GM18502 (cell line): ENCODE measurements at regions not wholly inside any gene's neighbourhood (a gene's known extent, or its start where the extent isn't known, plus 50 kb on each side); places are given as distances from the start of the nearest gene placed in this dataset.

Experiments
- ATAC-seq: cut with Tn5 transposase; IDR thresholded peaks from one replicate; pipeline ENCODE4 v1.9.1; 2021; ENCODE audit warnings: mild to moderate bottlenecking; ENCODE audit not compliant: unreplicated experiment, poor library complexity

DNA sequence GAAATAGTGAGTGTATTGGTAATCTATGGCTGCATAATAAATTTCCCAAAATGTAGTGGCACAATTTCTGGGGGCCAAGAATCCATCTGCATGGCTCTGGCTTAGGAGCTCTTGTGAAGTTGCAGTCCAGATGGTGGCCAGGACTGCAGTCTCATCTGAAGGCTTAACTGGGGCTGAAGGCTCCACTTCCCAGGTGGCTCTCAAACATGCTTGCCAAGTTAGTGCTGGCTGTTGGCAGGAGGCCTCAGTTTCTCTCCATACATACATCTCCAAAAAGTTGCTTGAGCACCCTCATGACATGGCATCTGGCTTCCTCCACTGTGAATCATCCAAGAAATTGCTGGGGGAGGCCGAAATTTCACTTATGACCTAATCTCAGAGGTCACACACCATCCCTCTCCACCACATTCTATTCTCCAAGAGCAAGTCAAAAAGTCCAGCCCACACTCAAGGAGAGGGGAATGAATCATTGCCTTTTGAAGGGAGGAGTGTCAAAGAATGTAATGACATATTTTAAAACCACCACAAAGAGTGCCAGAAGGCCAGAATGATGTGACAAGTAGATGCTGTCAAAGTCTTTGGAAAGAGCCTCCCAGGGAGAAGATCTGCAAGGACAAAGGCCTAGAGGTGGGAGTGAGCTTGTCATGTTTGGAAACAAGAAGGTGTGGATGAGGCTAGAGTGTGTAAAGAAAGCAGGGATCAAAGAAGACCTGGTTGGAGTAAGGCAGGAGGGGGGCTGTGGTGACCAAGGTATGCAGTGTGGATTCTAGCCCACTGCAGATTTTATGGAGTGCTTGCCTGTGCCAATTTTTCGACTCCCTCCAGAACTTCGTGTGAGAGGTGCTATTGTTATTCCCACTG, 566.2 kb downstream of the MIAT start:
- no peak for ATAC-seq

DNA sequence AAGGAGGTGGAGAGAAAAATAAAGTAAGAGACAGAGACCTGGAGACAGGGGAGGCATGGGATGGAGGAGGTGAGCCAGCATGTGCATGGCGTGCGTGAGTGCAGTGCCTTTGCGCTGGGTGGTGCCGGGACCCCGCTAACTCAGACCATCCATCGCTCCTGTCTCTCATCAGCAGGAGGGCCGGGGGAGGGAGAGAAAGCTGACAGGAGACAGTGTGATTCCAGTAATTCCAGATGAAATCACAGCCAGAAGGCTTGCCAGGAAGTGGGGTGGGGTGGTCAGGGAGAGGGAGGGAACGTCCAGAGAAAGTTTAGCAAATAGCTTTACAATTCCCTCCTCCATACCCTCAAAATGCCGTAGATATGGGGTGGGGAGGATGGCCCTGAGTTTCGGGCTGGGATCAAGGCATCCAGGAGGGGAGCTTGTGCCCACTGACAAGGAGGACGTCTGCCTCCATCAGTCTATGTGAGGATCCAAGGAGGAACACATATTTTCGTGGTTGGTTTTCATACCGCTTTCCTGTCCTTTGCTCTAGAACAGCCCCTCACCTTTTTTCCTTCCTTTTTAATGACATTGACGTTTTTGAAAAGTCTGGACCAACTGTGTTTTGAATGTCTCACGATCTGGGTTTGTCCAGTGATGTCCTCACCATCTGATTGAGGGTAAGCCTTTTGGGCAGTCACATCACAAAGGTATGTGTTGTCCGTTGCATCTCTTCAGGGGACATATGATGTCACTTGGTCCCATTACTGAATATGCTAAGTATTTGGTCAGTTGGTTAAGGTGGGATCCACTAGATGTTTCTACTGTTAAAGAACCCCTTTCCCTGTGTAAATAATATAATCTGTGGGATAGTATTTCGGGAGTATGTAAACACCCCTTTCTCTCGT, 567.3 kb downstream of the MIAT start:
- no peak for ATAC-seq

DNA sequence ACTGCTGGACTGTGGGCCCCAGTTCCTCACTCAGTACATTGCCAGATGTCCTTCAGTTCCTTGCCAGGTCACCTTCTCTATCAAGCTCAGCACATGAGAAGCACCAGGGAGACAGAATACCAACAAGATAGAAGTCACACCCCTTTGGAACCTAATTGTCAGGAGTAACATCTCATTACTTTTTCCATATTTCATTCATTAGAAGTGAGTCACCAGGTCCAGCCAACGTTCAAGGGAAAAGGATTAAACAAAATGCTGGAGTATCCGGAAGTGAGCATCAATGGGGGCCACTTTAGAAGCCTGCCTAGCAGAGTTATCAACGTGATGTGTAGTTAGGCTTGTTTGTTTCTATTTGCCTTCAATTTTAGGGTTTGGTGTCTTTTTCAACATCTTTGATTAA, 569.3 kb downstream of the MIAT start:
- no peak for ATAC-seq

DNA sequence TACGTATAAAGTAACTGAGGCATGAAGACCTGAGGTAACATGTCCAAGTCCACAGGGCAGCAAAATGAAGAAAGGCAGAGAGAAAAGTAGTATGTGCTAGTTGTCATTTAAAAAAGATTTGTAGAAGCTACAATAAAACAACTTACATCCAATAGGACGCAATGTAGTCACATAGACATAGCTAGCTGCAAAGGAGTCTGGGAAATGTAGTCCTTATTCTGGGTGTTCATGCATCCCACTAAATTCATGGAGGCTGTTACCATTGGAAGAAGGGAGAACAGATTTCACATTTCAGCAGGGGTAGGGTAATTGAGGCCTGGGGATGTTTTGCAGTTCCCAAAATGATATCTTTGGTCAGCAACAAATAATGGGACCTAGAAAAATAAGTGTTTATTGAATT, 571.4 kb downstream of the MIAT start:
- no peak for ATAC-seq

DNA sequence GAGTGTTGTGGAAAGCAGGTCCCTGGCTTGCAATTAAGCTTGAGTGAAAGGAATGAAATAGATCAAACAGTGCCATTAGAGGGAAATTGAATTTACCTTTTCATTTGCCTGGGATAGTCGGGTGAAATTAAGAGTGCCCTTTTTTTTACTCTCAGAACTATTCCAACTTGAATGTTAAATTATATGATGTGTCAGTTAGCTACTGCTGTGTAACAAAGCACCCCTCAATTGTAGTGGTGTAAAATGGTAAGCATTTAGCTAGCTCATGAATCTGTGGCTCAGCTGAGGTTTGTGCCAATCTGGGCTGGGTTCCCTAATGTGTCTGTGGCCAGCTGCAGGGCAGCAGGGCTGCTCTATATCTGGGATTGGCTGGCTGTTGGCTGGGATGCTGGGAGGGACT, 571.4 kb downstream of the MN1 start:
- ATAC-seq: no peak

DNA sequence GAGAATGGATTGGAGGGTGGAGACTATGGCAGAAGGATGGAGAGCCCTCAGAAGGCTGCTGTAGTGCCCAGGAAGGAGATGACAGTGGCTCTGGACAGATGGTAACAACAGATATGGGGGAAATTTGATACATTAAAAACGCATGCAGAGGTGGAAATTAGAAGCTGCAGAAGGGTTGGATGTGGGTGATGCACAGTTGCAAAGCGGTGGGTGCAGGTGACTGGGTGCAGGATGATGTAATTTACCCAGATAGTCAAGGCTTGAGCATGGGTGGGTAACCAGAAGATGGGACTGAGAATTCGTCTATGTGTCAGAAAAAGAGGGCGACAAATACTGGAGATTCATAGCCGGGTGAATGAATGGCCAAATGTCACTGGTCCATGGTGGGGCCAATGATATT, 570.3 kb downstream of the MN1 start:
- ATAC-seq: no peak

DNA sequence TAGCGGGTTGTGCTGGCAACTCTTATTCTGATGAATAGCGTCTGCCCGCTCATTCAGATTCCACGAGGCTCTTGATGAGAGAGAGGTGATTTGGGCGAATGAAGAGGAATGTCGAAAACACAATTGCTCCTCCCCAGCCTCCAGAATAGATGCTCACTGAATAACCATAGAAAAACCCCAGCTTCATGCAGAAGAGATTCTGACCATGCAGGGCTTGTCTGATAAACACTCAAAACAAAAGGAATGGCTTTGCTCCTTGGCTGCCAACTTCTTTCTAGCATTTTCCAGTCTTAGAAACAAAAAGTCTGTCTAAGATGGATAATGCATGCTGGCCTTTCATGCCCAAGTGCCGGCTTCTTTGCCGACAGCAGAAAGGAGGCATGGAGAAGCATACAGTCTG, 569.5 kb downstream of the MN1 start:
- ATAC-seq: no peak

DNA sequence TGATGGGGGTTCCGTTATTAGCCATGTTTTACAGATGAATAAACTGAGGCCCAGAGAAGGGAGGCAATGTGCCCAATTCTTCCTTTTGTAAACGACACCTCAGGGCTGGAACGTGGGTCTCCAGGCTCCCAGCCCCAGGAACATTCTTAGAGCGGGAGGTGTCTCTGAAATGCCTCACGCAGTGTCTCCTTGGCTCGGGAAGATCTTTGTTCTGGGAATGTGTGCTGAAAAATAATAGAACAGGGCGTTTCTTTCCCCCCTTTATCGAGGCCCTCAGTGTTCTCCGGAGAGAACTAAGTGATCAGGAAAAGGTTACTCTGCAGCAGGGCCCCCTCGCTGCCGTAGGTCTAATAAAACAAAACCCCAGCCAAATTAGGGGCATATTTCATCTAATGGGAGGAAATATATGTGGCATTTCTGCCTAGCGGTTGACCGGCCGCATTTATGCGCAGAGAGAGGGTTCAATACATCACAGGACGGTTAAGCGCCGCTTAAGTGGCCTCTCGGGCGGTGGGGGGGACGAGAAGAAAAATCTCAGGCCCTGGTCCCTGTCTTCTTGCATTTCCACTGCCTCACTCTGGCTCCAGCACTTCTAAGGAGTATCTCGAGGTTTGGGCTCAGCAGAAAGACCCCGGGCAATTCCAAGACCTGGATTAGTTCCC, 564.3 kb downstream of the MN1 start:
- ATAC-seq: no peak

DNA sequence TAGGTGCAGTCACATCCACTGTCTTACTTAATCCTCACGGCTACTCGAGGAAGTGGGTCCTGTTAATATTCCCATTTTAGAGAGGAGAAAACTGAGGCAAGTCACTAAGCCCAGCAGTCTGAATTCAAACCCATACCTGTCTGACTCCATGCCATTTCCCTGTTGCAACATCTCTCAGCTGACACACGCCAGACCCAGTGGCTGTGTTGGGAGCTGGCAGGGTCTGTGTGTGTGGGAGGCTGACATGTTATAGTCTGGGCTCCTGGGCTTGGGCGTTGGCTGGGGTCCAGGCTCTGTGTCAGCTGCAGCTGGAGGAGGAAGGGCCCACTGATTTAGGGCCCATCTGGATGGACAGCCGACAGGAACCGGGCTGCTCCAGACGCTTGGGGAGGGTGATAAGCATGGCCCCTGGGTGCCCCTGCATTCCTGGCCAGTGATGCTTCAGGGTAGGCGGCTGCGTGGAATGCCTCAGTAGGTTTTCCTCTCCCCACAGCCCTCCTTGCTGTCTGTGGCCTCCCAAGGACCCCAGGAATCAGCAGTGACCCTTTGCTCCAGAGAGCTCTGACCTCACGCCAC, 562.5 kb downstream of the MN1 start:
- no peak for ATAC-seq

DNA sequence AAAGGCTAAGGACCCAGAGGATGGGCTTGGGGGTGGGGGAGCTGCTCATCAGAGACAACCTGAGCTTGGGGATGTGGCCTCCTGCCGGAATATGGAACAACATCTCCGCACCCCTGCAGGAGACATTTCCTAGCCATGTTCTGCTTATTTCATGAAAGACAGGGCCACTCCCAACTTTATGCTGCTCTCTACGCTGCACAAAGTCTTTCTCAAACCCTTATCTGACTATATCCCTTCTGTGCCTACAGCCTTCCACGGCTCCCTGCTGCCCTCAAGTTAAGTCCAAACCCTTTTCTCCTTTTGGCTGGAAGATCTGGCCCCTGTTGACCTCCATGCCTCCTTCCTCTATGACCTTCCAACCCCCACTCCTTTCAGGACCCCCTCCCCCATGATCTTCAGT, 562.0 kb downstream of the MN1 start:
- ATAC-seq: no peak

DNA sequence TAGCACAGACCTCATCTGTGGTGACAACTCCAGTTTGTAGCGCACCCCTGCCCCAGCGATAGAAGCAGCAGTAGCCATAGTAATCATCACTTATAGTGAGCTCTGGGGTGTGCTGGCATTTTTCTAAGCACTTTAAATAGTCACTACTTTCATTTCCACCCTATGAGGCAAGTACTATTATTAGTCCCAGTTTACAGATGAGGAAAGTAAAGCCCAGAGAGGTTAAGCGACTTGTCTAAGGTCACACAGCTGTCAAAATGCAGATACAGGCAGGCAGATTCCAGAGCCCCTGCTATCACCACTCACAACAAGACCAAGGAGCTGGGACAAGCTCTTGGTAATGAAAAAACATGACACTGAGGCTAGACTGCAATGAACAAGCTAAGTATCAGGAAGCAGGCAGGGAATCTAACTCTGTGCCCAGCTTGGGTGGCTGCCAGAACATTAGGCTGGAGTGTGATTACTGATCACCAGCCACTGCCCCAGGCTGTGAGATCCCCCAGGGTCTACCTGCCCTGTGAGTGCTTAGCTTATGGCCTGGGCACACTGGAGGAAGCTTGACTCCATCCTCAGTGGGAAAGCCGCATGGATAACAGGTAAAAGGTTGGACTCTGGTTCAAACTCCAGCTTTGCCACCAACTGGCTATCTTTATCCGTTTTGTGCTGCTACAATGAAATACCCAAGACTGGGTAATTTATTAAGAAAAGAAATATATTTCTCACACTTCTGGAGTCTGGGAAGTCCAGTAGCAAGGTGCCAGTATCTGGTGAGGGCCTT, 561.1 kb downstream of the MN1 start:
- ATAC-seq: no peak

DNA sequence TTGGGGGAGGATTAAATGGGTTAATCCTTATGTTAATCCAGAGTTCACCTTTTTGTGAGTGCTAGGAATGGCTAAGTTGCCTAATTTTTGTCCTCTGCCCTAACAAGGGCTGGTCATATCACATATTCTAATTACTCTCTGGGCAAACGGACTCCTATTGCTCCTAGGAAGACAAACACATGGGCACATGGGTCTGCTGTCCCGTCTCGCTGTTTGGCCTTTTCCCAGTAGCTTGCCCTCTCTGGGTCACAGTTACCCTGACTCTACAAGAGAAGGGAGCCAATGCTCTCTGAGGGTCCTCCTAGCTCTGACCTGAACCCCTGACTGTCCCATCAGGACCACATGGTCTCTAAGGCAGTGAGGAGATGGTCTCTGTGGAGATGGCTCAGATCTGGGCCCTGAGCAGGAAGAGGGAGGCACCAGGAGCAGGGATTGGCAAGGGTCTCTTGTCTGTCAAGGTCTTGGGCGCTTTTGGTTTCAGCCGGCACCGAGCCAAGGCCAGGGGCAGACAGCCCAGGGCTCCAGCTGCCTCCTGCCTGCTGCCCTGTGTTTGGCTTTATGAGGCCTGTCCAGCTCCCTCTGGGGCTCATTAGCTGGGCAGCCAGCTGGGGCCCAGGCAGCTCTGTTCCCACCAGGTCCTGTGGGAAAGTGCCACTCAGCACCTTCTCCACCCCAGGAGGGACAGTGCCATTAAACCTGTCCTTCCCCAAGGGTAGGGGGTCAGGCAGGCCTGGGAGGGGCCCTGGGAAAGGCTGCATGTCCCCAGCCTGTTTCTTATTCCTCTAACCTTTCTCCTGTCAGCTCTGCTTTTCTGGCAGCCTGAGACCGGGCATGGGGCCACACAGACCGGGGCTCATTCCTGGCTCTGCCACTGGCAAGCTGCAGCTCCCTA, 559.9 kb downstream of the MN1 start:
- no peak for ATAC-seq

DNA sequence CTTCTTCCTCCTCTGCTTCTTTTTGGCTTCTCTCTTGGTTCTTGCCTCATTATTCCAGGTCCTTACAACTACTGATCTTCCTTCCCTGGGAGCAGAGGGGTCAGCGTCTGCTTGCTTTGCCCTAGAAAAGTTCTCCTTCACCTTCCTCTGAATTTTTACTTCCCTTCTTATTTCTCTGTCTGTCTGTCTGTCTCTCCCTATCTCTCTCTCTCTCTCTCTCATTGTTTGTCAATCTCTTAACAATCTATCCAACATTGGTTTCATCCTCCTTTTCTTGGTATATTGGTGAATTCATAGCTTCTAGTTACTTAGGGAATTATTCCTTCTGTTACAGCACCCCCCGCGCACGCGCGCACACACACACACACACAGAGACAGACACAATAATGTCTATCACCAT, 559.1 kb downstream of the MN1 start:
- ATAC-seq: no peak

DNA sequence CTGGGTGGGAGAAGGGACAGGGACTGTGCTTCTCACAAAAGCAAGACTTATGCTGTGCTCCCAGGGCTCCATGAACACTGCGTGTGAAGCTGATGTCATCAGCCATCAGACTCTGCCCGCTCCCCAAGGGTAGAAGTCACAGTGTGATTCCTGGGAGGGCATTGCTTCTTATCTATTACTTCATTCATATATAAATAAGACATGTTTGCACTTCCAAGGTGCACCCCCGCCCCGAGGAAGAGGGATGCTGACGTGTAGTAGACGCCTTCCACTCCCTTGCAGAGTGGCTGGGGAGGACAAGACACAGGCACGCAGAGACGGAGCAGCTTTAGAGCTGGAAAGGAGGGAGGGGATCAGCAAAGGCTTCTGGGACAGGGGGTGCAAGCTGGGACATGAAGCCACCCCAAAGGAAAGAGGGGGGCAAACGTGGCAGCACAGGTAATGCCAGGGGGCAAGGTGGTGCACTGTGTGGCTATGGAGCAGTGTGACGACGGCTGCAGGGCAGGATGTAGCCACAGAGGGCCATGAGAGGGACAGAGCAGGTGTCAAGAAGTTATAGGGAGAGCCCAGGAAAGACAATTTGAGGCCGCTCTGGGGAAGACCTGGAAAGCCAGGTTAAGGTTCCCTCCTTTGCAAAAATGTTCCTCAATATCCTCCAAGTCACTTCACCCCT, 558.5 kb downstream of the MN1 start:
- ATAC-seq: no peak

DNA sequence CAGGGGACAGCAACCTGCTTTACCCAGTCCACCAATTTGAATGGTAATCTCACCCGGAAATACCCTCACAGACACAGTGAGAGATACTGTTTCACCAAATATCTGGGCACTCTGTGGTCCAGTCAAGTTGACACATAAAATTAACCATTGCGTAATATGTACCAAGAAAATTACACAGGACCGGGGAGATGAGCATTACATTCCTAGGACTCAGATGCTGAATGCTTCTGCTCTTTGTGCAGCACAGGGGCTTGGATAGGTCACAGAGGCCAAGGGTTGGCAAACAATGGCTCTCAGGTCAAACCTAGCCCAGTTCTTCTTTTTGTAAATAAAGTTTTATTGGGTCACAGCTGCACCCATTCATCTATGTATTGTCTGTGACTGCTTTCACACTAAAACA, 557.2 kb downstream of the MN1 start:
- ATAC-seq: no peak

DNA sequence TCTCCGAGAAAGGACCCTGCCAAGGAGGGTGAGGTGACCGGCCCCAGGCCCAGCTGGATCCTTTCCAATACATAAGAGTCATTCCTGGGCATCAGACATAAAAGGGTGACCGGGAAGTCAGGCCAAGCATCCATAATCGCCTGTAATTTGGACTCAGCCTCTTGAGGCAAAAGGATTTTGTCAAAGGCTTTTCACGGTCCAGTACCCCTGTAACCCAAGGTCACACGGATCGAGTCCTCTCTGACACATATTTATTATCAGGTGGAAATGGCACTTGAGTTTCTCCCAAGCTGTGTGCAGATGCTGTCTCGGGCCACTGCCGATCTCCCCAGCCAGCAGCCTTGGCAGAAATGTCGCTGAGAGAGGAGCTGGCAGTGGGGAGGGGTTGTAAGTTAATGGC, 556.5 kb downstream of the MN1 start:
- ATAC-seq: no peak

DNA sequence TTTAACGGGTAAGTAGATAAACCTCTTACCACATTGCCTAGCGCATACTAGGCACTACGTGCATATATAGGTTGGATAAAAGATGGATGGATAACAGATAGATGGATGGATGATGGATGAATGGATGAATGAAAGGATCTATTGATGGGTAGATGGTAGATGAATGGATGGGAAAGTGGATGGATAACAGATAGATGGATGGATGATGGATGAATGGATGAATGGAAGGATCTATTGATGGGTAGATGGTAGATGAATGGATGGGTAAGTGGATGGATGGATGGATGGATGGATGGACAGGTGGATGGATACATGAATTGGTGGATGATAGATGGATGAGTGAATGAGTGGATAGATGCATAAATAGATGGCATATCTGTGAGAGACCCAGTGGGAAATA, 555.0 kb downstream of the MN1 start:
- ATAC-seq: no peak

DNA sequence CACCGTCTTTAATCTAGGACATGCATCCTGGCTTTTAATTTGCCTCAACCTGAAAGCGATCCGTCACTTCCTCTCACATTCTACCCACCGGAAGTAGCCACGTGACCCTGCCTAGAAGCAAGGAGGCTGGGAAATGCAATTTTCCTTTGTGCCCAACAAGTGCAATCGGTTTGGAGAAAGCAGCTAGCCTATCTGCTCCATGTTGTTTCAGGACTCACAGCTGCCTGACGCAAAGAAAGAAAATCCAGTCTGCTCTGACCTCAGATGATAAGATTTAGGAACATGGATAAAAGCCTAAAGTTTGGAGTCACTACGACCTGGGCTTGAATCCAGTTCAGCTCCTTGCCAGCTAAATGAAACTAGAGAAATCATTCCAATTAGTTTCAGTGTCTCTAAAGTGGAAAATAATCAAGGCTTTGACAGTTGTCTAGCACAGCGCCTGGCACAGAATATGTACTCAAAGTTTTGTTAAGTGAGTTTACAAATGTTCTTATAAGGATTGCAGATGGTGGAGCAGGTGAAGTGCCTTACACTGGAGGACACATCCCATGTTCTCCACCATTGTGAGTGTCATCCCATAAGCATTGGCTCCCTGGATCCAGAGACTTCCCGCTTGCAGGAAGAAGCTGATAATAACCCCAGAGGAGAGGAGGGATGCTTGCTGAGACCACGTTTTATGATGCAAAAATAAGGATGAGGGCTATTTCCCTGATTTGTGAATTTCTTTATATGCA, 553.7 kb downstream of the MN1 start:
- ATAC-seq: no peak
